Superior temporal gyrus (tissue), 1 donor: ENCODE measurements at regions not wholly inside any gene's neighbourhood (a gene's known extent, or its start where the extent isn't known, plus 50 kb on each side); places are given as distances from the start of the nearest gene placed in this dataset.

ENCODE experiments used
- DNase-seq: peaks from one replicate; pipeline ENCODE4 v3.0.0-alpha.2; 2016; ENCODE audit errors: extremely low spot score

DNA sequence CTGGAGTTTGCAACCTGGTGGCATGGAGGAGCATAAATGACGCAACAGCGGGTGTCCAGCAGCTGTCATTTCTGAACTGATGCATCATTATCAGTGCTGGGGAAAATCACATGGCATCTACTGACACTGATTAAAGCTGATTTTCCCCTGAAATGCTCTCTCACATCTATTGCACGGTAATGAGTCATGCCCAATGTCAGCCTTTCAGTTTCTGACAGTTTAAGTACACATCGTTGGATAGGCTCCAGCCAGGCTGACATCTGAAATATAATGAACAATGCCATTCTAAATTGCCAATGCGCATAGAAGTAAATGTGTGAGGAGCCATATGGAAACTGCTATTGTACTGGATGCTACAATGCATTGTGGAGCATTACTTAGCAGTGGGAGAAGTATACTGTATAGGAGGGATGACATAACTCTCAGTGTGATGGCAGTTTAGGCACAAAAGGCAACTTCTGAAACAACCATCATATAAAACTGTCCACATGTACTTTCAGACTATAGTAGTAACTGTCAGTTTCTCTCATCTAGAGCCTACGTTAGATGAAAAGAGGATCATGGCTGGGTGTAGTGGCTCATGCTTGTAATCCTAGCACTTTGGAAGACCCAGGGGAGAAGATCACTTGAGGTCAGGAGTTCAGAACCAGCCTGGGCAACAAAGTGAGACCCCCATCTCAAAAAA is 389.3 kb upstream of the DMAC1 start:
- no peak for DNase-seq

GRCh38 chr9:8186560-8186959 is 387.0 kb upstream of the DMAC1 start:
- no peak for DNase-seq

DNA sequence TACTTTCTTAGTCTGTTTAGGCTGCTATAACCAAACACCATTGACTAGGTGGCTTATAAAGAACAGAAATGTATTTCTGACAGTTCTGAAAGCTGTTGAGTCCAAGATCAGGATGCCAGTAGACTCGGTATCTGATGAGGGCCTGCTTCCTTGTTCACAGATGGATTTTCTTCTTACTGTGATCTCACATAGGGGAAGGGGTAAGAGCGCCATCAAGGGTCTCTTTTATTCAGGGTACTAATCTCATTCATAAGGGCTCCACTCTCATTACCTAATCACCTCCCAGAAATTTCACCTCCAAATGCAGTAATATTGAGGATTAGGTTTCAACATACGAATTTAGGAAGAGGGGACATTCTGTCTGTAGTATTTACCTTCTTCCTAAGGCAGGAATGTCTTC is 384.0 kb upstream of the DMAC1 start:
- DNase-seq, result no peak

- DNase-seq, result peak; percentile 82
These were observed 379.9 kb upstream of the DMAC1 start for GRCh38 chr9:8179381-8180053.

DNA sequence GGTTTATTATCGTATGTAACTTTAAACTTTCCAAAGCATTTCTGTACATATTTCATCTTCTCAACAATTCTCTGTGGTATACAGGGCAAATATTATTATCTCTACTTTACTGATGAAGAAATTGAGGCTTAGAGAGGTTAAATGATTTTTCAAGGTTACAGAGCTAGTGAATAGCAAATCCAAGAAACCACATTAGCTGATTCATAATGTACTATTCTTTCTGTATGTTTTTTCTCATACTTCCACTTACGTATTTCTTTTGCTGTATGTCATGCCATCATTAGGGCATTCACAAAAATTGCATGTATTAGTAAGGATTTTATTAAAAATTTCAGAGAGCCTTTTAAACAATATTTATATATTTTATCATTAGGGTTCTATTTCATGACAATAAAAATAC is 372.4 kb upstream of the DMAC1 start:
- no peak for DNase-seq

DNA sequence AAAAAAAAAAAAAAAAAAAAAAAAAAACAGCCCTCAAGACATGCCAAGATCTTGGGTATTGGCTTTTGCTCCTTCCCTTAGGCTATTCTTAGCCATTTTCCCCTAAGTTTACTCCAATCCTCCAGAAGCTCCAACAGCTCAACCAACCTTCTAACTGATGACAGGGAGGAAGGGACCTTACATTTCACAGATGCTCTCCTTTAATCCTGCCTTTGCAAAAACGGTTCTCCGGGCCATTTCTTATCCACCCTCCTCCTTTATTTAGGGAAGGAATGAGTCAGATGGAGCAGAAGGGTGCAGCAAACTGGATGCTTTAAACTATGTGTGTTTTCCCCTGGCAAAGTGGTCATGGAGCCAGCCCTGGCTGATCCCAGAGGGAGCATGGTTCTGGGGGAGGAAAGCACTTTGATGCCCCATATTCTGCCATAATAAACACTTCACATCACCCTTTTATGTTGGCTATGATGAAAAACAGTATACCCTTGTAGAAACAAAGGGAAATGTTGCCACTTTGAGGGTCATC is 369.4 kb upstream of the DMAC1 start:
- DNase-seq, result no peak

DNA sequence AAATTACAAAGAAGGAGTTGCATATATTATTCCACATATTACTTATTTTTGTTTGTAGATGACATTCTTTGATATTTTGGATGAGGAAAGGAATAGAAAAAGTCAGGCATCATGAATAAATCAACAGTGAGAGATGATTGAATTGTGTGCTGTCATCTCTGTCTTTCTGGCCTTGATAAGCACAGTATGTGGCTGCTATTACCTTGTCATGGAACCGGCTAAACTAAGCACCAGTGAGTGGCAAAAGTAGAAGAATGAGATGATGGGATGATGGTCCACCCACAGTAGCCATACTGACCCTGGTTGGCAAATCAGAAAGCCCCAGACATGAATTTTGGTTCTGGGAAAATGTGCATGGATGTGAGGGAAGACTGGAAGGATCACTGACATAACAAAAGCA is 361.2 kb upstream of the DMAC1 start:
- DNase-seq, result no peak

DNA sequence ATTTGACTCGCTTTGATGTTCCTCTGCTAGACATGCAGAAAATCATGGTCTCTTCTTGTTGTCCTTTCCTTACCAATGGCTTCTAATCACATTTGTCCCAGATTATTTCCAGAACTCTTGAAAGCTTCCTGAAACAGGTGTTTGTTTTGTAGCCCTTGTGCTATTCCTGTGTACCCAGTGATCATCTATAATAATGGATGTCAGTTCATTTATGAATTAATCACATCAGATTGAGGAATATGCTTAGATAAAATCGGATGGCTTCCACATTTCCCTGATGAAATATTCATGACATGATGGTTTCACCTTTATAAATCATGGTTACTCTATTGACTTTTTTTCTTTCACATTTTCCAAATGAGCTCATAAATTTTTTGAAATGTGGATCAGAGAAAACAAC is 359.0 kb upstream of the DMAC1 start:
- DNase-seq, result no peak

GRCh38 chr9:8157683-8158324 is 358.2 kb upstream of the DMAC1 start:
- no peak for DNase-seq

- DNase-seq, result peak; percentile 40
These were observed 356.8 kb upstream of the DMAC1 start for GRCh38 chr9:8156346-8156745.

- no peak for DNase-seq
These were observed 356.1 kb upstream of the DMAC1 start for GRCh38 chr9:8155706-8156105.

DNA sequence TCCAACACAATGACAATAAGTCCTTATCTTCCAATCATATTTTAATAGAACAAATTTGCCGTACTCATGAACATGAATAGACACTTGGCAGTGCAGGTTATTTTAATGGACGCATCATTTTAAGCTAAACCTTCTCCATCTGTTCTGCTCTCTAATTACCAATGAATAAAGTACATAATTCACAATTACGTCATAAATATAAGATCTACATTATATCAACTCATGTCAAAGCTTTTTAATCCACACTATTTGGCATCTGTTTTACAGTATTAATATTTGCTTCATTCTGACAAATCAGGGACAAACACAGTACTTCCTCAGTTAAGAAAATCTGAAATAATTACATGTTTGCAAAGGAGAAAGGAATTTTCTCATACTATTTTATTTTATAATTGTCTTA is 344.1 kb upstream of the DMAC1 start:
- no peak for DNase-seq

- DNase-seq, result no peak
These were observed 341.0 kb upstream of the DMAC1 start for GRCh38 chr9:8140557-8140956.

DNA sequence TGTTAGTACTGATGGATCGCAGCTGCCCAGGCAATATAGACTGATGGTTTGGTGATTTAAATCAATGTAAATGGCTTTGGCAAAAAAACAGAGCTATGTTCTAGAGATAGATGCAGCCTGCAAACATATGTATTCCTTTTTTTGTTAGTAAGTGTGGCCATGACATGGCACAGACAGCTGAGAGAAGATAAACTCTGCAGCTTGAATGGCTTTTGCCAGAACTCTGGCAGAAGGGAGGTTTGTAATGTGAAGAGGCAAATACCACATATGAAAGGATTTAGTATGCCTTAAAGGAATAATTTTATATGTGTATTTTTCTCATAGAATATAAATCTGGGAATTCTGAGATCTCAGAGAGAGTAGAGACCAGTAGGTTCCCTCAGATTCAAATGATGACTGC is 340.2 kb upstream of the DMAC1 start:
- no peak for DNase-seq

DNA sequence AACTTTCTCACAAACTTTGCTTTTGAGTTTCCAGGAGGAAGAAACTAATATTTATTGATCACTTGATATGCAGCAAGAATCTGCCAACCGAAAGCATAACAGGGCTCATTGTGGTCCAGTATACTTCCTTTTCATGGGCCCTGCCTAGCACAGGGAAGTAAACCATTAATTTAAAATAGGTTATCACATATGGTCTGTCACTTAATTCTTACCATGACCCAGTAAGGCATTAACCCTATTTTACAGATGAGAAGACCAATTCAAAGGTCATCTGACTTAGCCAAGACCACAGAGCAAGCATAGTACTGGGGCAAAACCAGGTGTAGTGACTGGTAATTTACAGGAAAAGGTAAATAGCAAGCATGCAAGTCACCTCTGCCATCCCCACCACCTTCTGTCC is 336.9 kb upstream of the DMAC1 start:
- DNase-seq, result no peak

- DNase-seq, result no peak
These were observed 335.1 kb upstream of the DMAC1 start for GRCh38 chr9:8134635-8135034.

DNA sequence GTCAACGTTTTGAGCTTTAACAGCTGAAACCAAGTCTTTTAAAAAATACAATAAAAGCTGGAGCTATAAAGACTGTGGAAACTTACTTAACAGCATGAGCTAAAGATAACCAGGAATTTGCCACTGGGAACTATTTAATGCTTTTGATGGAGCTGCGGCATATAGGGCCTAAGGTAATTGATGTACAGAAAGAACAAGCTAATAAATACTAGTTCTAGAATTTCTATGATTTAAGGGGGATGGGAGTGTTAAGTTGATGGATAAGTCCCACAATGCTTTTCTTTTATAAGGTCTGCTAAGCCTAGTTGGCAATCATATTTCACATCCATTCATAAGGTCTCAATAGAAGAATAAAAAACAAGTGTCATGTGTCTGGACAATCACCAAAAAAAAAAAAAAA is 334.0 kb upstream of the DMAC1 start:
- peak; percentile 68 for DNase-seq

DNA sequence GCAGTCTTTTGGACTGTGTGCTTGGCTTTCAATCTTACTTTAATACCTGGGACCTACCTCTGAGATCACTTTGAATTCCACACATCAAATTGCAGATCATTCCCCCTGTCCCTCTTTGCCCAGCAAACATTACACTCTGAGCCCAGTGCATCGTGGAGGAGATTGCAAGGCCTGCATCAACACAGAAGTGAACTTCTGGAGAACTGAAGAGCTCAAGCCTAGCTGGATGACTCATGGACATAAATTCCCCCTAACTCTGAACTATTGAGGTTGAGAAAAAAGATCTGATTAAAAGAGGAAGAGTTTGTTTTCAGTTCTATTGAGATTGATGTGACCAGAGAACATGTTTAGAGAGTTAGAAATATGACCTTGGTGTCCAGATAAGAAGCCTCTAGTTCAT is 316.0 kb upstream of the DMAC1 start:
- DNase-seq, result no peak

DNA sequence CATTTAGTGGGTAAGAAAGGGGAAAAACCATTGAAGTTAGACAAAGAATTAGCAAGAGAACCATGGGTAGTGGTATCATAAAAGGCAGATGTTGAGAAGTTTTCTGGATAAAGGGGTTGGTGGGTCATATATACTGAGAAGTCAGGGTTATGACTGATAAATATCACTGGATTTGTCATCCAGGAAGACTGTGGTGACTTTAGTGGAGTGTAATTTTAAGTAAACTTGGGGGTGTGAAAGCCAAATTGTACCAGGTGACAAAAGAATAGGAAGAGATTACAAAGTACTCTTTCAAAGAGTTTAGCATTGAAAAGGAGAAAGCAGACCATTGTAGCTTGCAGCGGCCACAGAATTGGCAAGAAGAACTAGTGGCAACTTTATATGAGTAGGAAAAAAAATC is 315.2 kb upstream of the DMAC1 start:
- DNase-seq, result no peak

GRCh38 chr9:8106362-8106761 is 306.8 kb upstream of the DMAC1 start:
- DNase-seq, result no peak

GRCh38 chr9:8101607-8102006 is 302.0 kb upstream of the DMAC1 start:
- DNase-seq, result no peak

DNA sequence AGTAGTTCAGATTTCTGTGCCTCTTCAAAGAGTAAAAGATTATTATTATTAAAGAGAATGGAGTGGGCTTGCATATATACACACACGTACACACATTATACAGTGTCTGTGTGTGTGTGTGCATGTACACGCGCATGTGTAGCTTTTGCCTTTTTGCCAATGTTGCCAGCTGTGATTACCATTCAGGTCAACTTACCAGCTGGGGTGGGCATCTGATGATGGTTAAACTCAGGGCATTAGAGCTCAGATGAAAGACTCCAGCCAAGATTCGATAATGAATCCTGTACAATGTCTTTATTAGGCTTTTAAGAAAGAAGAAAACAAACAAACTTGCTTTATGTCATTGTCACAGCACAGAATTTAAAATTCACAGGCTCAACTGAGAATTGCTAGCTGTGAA is 296.5 kb upstream of the DMAC1 start:
- DNase-seq, result no peak

DNA sequence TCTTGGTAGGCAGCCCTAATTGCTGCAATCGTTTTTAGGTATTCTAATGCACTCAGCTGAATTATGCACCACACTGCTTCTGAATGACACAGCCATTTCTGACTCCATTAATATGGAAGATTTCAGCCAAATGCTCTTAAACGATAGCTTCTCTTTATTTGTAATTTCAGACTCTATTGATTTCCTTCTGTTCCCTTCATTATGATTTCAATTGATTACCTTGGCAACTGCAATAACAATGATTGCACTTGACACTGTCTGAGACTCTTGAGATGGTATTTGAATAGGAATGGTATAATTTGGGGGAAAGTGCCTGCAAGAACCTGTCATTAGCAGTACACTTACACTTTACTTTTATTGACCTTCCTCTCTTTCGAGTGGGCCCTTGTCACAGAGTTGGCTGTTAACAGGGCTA is 296.1 kb upstream of the DMAC1 start:
- no peak for DNase-seq
